ENCODE measurements at regions not wholly inside any gene's neighbourhood (a gene's known extent, or its start where the extent isn't known, plus 50 kb on each side); places are given as distances from the start of the nearest gene placed in this dataset.

GRCh38 chr4:31983246-31983645 lies 1263.1 kb downstream of the PCDH7 start (continued):
- TF ChIP-seq CHD7 (IDR thresholded peaks at IDR 0.05; ENCODE audit: insufficient replicate concordance, low read length) (no peak), RXRA (IDR thresholded peaks at IDR 0.05; ENCODE audit: insufficient read depth, low read depth, low read length) (no peak), GABPA (IDR thresholded peaks at IDR 0.05; ENCODE audit: borderline replicate concordance, insufficient read depth, low read length) (no peak), SUZ12 (IDR thresholded peaks at IDR 0.05; ENCODE audit: low read length) (no peak), ATF2 (IDR thresholded peaks at IDR 0.05; ENCODE audit: low read length) (no peak), JUN (IDR thresholded peaks at IDR 0.05; ENCODE audit: low read depth, low read length) (no peak), TBP (IDR thresholded peaks at IDR 0.05; ENCODE audit: low read depth, low read length) (no peak)
